ENCODE measurements at regions not wholly inside any gene's neighbourhood (a gene's known extent, or its start where the extent isn't known, plus 50 kb on each side); places are given as distances from the start of the nearest gene placed in this dataset.

GRCh38 chr11:22431106-22431505, 92.9 kb downstream of the SLC17A6 start:
- H3K9me3 ChIP-seq, result no peaks in the 10 kb centered on the region
- H3K27me3 ChIP-seq (ENCODE audit: low read depth), result peaks cover 5% of the 10 kb centered on the region
- no peak for DNase-seq

DNA sequence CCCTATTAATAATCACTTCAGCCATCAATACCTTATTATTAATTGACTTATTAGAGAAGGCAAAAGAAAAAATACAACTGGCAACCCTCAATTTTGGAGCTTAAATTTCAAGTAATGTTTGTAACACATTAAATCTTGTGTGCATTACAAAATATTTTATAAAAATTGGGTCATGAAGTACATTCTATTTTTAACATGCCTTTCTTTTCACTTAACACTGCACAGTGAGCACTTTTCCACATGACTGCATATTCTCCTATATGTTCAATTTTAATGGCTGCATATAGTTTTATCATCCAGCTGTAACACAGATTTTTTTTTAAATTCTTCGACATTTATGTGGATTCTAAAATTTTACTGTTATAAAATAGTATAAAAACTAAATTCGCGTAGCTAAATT, 92.5 kb downstream of the SLC17A6 start:
- H3K9me3 ChIP-seq, result no peaks in the 10 kb centered on the region
- peaks cover 8% of the 10 kb centered on the region for H3K4me1 ChIP-seq
- H3K4me3 ChIP-seq, result no peak overlapping the region
- H3K27ac ChIP-seq, result no peak overlapping the region
- TF ChIP-seq, protein P1, sequence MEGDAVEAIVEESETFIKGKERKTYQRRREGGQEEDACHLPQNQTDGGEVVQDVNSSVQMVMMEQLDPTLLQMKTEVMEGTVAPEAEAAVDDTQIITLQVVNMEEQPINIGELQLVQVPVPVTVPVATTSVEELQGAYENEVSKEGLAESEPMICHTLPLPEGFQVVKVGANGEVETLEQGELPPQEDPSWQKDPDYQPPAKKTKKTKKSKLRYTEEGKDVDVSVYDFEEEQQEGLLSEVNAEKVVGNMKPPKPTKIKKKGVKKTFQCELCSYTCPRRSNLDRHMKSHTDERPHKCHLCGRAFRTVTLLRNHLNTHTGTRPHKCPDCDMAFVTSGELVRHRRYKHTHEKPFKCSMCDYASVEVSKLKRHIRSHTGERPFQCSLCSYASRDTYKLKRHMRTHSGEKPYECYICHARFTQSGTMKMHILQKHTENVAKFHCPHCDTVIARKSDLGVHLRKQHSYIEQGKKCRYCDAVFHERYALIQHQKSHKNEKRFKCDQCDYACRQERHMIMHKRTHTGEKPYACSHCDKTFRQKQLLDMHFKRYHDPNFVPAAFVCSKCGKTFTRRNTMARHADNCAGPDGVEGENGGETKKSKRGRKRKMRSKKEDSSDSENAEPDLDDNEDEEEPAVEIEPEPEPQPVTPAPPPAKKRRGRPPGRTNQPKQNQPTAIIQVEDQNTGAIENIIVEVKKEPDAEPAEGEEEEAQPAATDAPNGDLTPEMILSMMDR (IDR thresholded peaks at IDR 0.05), result no peak
- H3K36me3 ChIP-seq, result no peaks in the 10 kb centered on the region
- ATAC-seq (no peak), DNase-seq (no peak)
- peaks cover 5% of the 10 kb centered on the region for H3K27me3 ChIP-seq (ENCODE audit: low read depth)
- intact Hi-C loops (cut with DNase I), result no loop called here

More at GRCh38 chr11:22431106-22431505, 92.9 kb downstream of the SLC17A6 start:
- H3K4me3 ChIP-seq, result no peak overlapping the region
- TF ChIP-seq, protein P1 (IDR thresholded peaks at IDR 0.05), result no peak
- H3K36me3 ChIP-seq, result no peaks in the 10 kb centered on the region
- intact Hi-C loops (cut with DNase I), result no loop called here
- no peak for ATAC-seq
- peaks cover 8% of the 10 kb centered on the region for H3K4me1 ChIP-seq
- H3K27ac ChIP-seq, result no peak overlapping the region

GRCh38 chr11:22430141-22430541, 92.0 kb downstream of the SLC17A6 start:
- no peak for ATAC-seq
- intact Hi-C loops (cut with DNase I), result no loop called here

More at GRCh38 chr11:22430141-22430541, 92.0 kb downstream of the SLC17A6 start:
- H3K4me1 ChIP-seq, result peaks cover 8% of the 10 kb centered on the region
- no peaks in the 10 kb centered on the region for H3K36me3 ChIP-seq
- H3K9me3 ChIP-seq, result no peaks in the 10 kb centered on the region
- DNase-seq, result no peak
- no peak overlapping the region for H3K27ac ChIP-seq
- TF ChIP-seq, protein P1 (IDR thresholded peaks at IDR 0.05), result no peak
- no peak overlapping the region for H3K4me3 ChIP-seq
- peaks cover 5% of the 10 kb centered on the region for H3K27me3 ChIP-seq (ENCODE audit: low read depth)

All from lower lobe of right lung (tissue), 2 donors.